8988T (cell line): ENCODE measurements at regions not wholly inside any gene's neighbourhood (a gene's known extent, or its start where the extent isn't known, plus 50 kb on each side); places are given as distances from the start of the nearest gene placed in this dataset.

ENCODE experiments used
- DNase-seq: peaks from one replicate; pipeline ENCODE4 v3.0.0; 2011

GRCh38 chr10:78921895-78922294 is 146.9 kb upstream of the ZMIZ1 start:
- DNase-seq = no peak

- DNase-seq = no peak
Measured at GRCh38 chr10:78923647-78924318, 145.0 kb upstream of the ZMIZ1 start.

DNA sequence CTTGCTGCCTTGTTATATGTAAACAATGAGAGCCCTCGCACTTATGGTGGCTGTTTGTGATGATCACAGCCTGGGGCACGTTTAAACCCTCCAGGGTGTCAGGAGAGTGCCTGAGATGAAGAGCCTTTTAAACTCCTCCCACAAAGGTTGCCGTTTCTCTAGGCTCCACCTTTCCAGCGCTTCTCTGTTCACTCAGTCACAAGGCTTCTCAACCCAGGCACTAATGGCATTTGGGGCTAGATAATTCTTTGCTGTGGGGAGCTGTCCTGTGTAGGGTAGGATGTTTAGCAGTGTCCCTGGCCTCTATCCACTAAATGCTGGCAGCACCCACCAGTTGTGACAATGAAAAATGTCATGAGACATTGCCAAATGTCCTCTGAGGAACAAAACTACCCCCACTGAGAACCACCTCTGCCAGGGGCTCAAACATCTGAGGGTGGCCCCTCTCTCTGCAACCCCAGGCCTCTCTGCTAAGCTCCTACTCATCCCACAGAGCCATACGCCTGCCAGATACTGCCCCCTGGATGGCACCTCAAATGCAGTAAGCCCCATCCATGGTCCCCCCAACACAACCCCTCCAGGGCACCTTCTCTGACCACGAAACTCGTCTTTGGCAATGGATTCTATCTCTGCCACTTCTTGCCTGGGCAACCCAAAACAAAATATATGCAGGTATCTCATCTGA is 144.3 kb upstream of the ZMIZ1 start:
- no peak for DNase-seq

DNA sequence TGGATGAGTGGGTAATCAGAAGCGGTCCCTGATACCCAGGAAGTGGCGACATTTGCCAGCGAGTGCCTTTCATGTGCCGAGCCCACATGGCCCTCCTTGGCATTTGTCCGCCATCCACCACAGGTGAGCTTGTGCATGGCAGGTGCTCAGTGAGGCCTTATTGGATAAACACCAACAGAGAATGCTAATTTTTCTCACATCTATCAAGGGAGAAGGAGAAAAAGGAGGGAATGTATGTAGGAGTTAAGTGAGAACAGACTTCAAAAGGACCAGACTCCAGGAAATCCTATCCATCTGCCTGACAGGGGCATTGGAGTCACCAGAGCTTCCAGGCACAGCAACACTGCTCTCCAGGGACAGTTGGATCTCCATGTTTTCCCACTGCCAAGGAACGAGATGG is 143.5 kb upstream of the ZMIZ1 start:
- DNase-seq = no peak

GRCh38 chr10:78925800-78926319 is 142.9 kb upstream of the ZMIZ1 start:
- no peak for DNase-seq

DNA sequence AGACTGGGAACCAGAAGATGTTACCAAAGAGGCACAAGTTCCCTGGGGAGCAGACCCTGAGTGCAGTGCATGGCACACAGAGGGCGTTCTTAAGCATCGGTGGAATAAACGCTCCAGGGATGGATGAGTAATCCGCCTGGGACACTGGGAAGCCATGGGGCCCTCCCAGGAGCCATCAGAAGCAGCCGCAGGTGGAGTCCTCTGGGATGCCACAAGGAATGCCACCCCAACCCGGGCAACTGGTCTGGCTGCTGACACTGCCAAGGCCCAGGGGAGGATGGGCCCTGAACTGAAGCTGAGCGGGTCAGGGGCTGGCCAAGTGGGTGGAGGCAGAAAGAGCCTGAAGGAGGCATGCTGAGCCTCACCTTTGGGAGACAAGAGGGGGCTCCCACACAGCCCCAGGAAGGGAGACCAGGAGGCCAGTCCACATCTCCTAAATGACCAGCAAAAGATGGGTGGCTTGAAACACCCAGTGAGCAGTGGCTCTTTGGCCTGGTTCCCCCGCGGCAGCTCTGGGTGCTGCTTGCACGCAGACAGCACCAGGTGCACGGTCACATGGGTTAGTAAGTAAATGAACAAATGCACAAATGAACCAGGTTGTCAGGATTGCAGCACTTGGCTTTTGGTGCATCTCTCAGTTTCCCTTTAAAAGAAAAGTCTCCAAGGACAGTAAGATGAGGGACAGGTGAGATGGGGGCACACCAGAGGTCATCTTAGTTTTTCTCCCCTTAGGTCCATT is 141.3 kb upstream of the ZMIZ1 start:
- no peak for DNase-seq

GRCh38 chr10:78928330-78928729 is 140.4 kb upstream of the ZMIZ1 start:
- DNase-seq = no peak

GRCh38 chr10:78929541-78929940 is 139.2 kb upstream of the ZMIZ1 start:
- no peak for DNase-seq

DNA sequence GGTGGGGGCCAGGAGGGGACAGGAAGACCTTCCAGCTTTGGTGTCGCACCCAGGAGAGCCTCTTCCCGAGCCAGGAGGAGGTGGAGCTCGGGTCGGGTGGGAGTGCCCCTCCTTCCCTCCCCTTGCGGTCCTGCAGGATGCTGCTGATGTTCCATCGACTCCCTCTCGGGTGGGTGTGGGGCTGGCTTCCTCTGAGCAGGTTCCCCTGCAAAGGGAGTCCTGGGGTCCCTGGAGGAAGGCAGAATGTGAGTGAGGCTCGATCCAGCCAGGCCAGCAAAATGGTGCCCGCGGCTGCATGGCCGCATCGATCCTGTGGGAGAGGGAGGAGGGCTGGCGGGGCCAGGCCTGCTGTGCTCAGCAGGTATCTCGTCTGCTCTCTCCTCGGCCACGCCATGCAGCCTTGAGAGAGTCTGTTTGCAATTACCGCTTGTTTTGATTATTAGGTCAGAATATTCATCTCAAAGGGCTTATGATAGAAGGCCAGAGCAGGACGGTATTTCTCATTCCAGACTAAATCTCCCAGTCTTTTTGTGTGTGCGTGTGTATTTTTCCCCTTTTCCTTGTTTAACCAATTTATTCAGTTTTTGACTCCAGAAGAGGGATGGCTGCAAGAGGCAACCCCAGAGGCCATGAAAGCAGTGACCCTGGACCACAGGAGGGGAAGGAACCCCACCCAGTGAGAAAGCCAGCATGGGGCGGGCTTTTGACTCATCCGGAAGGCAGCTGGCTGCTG is 137.3 kb upstream of the ZMIZ1 start:
- DNase-seq = peak; percentile 42

- no peak for DNase-seq
Measured at GRCh38 chr10:78932054-78932386, 136.7 kb upstream of the ZMIZ1 start.

DNA sequence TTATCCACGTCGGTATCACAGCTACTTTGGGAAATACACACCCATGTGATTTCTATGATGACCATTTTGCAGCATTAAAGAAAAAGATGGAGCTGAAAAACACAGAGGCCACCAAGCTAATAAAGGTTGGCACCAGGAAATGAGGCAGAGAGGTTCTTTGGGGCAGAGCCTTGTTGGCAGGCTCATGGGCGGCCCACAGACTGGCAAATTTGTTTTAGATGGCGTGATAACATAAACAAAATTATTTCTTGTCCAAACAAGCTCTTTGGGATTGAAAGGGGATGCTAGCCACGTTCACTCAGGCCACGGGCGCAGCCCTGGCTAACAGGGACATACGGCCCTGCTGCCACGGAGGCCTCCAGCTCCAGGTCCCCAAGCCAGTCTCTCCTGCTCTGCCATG is 135.9 kb upstream of the ZMIZ1 start:
- no peak for DNase-seq

DNA sequence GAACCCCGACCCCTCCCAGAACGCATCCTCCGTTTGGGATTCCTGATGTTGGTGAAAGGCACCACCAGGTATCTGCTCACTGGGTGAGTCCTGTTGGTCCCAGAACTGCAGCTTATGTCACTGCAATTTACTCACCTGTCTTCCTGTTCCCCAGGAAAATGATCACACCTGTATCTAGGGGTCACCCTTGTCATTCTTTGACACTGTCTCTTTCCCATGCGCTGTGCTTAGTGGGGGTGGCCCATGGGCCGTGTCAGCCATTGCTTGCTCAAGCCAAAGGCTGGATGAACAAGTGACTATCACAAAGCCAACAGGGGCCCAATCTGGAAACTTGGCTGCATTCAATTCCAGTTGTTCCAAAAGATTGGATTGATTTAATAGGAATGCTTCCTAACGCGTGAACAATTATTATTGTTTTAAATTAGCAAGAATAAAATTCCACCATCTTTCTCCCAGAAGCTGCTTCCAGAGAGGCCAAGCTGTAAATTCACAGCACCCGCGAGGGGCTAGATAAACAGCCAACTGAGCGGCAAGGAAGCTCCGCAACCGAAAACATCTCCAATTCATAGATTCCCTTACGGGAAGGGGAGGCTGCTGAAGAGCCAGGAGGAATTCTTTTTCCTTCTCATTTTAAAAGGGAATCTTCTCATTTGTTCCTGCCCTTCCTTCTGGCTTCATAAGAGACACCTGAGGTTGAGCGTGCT is 134.8 kb upstream of the ZMIZ1 start:
- DNase-seq = no peak

DNA sequence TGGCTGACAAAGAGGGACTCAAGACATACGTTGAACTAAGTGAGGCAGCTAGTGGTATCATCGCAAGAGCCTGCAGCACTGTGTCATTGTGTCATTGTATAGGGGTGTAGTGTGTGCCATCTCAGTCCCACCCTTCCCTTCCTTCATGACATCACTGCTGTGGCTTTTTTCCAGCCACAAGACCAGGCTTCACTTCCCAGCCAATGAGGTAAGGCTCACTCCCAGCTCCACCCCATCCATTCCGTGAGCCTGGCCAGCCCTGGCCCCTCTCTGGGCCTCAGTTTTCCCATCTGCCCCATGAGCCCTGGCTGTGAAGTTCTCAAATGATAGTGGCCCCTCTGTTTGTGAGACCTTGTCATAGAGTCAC is 134.3 kb upstream of the ZMIZ1 start:
- DNase-seq = no peak

DNA sequence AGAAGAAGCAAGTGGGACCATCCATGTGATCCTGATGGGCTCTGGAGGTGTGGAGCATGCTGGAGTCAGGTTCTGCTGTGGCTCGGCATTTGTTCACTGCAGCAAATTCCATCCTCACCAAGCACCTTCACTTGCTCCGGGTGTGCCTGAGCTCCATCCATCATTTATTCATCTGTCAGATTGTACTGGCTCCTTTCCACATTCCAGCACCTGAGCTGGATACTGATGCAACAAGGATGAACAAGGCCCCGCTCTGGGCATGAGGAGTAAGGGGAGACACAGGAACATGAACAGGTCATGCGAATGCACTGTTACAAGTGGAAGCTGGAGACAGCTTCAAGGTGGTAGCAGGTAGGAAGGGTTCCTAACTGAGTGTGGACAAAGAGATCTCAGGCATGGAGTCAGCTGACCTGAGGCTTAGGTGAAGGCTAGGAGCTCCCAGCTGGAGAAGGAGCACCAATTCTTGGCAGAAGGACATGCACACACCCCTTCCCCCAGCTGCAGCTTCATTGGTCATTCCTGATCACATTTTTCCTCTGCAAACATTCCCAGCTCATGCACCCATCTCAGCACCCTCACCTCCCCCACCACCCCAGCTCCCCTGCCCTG is 133.7 kb upstream of the ZMIZ1 start:
- no peak for DNase-seq

- DNase-seq = no peak
Measured at GRCh38 chr10:78935697-78936407, 132.9 kb upstream of the ZMIZ1 start.

DNA sequence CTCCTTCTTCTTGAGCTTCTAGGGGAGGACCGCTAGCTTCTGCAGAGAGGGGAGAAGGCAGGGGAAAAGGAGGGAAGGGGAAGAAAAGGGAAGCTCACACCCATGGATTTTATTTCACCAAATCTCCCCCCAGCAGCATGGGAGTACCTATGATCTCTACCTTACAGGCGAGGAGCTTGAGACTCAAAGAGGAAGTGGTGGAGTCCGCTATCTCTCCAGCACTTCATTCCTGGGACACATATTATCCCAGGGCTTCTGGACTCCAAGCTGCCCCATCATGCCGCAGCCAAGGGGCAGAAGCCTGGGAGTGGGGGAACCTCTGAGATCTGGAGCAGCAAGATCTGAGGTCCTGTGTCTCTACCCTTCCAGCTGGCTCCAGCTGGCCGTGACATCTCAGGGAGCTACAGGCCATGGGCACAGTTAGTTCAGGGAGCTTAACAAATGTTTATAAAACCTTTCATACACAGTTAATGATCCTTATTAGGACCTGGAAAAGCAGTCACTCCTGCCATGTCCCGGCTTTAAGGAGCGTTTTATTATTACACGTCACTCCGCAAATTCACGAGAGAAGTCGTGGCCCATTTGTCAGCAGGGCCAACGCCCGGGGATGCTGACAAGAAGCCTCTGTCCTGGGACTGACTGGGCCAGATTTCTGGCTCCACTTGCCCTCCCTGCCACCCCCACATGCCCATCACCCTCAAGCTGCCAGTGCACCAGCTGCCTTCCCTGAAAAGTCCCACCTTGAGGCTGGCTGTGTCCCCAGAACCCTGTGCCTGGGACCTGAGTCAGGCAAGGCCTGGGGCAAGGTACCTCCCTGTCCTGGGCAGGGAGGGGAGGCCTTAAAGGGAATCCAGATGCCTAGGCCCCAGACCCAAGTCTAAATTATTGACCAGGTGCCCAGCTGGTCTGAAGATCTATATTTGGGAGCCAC is 132.1 kb upstream of the ZMIZ1 start:
- DNase-seq = no peak

- no peak for DNase-seq
Measured at GRCh38 chr10:78937393-78937792, 131.4 kb upstream of the ZMIZ1 start.

DNA sequence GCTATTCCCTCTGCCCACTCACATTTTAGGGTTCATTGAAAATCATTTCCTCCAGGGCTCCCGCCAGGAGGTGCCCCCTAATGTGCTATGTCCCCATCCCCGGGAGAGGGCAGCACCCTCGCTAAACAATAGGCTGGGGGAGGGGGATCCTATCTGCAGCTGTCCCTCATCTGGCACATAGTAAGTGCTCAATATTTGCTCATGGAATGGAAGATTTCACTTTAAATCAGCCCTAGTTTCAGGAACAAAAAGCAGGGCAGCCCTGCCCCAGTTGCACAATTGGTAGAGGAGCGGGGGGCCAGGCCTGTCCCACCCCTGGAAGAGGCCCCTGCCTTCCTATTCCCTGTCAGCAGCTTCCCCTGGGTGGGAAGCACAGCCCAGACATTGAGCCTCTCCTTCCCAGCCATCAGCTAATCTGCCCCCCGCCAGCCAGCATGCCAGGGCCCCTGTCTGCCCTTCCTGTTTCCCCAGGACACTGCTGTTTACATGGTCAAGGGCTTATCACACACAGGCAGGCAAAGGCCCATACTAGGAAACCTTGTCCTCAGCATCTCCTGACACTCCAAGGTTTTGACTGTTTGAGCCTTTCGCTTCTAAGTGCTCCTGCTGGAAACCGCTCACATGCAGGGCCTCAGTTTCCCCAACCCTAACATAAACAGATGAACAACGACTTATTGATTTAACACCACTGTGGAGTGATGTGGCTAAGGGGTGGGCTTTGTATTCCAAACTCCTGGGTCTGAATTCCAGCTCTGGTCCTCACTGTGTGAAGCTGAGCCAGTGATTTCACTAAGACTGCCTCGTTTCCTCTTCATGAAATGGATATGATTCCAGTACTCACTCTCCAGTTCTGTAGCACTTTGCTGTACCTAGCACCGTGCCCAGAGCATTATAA is 130.7 kb upstream of the ZMIZ1 start:
- peak; percentile 60 for DNase-seq
